Fibroblast of peridontal ligament (primary cell): ENCODE measurements at regions not wholly inside any gene's neighbourhood (a gene's known extent, or its start where the extent isn't known, plus 50 kb on each side); places are given as distances from the start of the nearest gene placed in this dataset.

Experiments used
- DNase-seq: peaks from one replicate; pipeline ENCODE4 v3.0.0-alpha.2; 2010; ENCODE audit errors: extremely low read depth

DNA sequence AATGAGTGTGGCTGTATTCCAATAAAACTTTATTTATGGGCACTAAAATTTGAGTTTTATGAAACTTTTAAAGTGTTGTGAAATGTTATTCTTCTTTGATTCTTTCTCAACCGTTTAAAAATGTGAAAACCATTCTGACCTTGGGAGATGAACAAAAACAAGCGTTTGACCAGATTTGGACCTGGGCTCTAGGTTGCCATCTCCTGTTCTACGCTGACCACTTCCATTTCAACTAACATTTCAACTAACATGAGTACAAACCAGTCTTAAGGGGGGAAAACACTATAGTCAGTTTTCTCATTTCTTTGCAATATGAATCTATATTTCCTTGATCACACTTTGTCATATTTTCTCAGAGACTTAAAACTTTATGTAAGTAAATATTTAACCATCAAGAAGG is 118.4 kb upstream of the IRX5 start:
- peak; percentile 42 for DNase-seq

- DNase-seq, result no peak
Measured at GRCh38 chr16:54808890-54809289, 121.8 kb upstream of the IRX5 start.

- no peak for DNase-seq
Measured at GRCh38 chr16:54806881-54807360, 123.7 kb upstream of the IRX5 start.

DNA sequence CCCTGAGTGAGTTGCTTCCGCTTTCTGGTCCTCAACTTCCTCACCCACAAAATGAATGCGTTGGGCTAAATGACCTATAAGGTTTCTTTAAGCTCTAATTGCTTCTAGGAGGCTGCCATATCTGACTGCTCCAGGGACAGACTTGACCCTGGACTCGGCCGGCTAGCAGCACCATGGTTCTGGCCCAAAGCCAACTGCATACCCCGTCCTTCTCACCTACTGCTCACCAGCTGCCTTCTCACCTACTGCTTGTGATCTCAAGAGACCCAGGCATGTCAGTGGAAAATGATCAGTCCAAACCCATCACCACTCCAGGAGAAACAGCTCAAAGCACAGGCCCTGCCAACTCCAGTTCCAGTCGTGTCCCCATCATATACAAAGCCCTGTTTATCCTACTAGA is 124.3 kb upstream of the IRX5 start:
- no peak for DNase-seq

GRCh38 chr16:54805648-54806047 is 125.0 kb upstream of the IRX5 start:
- DNase-seq, result no peak

DNA sequence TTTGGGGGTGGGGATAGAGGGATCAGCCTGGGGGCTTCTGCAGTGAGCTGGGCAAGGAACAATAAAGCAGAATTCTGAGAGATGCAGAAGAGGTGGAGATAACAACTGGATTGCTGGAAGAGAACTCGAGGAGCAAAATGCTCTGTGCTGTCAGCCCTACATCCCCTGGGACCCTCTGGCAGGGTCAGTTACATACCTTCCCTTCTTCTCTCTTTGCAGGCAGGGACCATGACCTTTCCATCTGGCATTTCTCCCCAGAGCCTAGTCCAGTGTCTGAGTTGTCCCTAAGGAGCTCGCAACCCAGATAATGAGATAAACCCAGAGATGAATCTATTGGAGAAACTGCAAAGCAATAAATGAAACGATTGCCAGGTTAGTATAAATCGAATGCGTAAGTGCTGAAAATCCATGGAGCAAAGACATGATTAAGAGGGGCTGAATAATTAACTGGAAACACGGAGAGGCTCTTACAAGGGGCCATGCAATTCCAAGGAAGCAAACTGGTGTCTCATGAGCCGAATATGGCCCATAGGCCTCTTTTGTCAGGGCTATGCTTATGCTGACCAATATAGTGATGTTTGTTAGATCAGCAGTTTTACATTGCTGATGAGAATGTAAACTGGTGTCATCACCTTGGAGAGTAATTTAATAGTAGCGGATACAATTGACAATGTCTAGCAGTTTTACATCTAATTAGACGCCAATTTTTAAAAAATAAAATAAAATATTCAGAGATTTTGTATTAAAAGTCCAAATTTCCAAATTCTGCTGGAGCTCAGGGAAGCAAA is 129.4 kb upstream of the IRX5 start:
- no peak for DNase-seq

DNA sequence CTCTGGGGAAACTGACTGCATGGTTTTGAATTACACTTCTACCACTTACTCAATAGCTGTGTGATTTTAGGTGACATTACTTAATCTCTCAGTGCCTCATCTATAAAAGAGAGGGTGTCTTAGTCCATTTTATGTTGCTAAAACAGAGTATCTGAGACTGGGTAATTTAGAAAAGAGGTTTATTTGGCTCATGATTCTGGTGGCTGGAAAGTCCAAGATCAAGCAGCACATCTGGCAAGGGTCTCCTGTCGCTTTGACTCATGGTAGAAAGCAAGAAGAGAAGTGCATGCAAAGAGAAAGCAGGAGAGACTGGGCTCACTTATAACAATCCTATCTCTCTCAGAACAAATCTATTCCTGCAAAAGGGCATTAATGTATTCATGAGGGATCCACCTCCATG is 132.4 kb upstream of the IRX5 start:
- no peak for DNase-seq

DNA sequence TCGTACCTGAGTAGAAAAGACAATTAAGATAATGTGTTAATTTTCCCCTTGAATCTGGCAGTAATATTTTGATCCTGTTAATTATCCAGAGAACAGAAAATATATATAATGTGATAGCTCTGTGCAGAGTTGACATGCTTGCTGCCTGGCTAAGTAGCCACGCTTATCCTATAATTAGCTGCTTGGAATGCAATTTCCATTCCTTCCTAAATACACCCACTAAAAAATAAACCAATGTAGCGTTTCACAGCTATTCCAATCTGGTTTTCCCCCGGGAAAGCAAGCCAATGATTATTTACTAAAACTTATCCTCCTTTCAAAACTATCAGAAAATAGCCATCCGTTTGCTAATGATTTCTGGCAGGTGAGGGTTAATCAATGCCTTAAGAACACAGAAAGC is 134.5 kb upstream of the IRX5 start:
- no peak for DNase-seq

DNA sequence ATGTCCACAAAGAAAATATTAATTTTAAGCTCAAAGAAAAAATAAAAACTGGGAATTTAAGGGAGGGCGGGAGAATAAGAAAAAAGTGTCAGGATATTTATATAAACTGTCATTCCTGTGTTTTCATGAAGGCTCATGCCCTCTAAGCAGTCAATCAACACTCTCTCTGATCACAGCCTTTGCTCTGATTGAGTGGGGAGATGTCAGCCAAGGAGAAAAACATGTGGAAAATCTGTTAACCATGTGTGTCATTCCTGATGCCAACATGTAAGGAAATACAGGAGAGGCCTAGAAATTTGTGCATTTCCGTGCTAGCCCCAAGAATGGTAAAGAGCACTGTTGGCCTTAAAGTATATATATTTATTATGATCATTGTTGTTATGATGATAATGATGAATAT is 137.9 kb upstream of the IRX5 start:
- no peak for DNase-seq

- no peak for DNase-seq
Measured at GRCh38 chr16:54787045-54787444, 143.6 kb upstream of the IRX5 start.

DNA sequence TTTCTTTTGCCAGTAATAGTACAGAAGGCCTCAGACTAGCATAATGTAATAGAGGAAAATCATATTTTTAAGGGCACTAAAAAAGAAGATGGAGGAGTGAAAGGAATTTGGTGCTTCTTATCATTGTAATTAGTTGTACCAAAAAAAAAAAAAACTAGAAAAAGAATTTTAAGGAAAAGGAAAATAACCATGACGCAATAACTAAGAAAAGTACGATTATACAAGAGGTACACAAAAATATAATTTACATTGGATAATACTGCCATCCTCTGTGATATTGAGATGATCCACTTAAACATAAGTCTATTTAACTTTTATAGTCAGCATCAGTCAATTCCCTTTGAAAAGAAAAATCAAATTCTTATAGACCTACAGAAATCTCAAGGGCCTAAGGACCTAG is 146.7 kb upstream of the IRX5 start:
- no peak for DNase-seq

DNA sequence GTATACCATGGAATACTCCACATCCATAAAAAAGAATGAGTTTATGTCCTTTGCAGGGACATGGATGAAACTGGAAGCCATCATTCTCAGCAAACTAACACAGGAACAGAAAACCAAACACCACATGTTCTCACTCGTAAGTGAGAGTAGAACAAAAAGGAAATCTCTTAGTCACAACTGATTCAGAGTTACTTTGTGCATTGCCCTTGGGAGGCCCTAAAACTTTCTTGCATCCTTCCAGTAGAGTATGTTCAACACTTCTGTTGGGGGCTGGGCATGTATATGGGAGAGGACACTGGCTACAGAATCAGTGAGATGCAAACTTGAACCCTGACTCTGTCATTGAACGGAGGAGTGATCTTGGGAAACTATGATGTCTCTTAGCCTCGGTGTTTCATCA is 147.4 kb upstream of the IRX5 start:
- no peak for DNase-seq

DNA sequence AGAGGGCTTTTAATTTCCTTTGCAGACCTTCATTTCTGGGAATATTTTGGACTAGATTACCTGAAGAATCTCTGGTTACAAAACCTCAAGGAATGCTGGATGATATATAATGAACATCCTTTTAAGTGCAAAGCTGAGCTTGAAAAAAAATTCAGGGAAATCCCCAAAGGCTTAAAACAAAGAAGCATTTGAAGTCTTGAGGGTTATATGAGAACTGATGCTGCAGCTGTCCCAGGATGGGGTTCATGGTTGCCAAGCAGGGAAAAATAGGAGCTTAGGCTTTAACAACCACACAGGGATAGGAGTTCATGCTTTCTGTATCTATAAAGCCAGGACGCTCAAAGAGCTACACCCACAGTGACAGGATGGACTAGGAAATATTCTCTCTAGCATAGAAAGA is 150.4 kb upstream of the IRX5 start:
- DNase-seq, result no peak

- no peak for DNase-seq
Measured at GRCh38 chr16:54779549-54779948, 151.1 kb upstream of the IRX5 start.

DNA sequence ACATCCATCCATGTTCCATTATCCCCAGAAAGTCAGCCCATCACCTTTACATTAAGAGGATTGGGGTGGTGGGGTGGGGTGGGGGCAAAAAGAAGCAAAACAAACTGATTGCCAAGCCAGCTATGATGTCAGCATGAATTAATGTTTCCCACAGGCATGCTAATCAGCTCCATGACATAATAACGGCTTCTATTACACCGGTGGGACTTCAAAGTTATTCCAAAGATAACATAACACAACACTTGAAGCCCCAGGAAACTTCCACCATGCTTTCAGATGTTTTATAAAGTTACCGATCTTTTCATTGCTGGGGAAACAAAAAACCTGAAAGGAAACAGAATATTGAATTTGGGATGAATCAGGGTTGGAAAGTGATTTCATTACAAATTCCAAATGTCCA is 155.9 kb upstream of the IRX5 start:
- peak; percentile 7 for DNase-seq

- no peak for DNase-seq
Measured at GRCh38 chr16:54772400-54772799, 158.3 kb upstream of the IRX5 start.

DNA sequence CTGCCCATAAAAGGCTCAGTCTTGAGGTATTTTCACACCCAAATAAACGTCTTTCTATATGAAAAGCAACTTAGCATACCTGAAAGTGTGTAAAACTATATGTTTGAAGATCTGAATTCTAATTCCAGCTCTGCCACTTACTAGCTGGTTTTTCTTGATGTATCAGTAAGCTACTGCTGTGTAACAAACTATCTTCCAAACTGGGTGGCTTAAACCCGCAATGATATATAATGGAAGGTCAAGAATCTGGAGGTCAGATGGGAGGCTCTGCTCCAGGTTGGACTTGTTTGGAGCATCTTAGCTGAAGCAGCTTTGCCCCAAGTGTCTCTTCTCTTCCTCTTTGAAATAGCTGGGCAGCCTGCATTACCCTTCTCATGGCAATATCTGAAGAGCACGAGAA is 164.3 kb upstream of the IRX5 start:
- no peak for DNase-seq

DNA sequence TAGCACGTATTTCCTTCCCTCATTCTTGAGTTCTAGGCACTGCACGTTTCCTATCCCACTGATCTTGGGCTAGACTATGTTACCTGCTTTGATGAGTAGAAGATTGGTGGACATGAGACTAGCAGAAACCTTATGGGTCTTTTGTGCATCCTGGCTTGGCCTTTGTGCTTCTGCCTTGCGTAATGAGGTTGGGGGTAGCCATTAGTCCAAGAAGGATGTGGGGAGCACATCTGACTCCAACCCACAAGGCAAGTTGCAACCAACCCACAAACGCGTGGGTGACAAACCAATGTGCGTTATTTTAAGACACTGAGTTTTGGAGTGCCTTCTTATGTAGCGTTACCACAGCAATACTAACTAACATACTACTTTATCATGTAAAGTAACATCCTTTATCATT is 180.4 kb upstream of the IRX5 start:
- DNase-seq, result no peak

DNA sequence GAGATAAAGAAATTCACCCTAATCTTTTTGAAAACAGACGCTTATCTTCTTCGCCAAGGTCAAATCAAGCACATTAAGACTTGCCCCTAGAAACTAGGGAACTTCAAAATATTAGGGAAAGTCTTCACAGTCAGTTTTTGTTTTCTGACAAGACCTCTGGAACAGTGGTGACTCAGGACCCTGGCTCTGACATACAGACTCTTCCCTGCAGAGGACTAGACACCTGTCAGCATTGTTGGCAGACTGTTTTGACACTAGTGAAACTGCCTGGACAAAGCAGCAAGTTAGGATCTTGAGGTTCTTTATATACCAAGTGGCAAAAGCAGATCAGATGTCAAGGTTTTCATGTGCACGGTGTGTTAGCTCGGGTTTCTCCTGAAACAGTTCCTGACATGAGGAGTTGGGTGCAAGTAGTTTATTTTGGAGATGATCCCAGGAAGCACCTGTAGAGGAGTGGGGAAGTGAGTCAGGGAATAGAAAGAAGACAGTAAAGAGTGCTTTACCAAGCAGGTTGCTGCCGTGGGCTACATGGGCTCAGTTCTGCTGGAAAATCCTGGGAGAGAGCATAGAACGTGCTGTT is 182.0 kb upstream of the IRX5 start:
- DNase-seq, result no peak

GRCh38 chr16:54746596-54746995 is 184.1 kb upstream of the IRX5 start:
- no peak for DNase-seq

- no peak for DNase-seq
Measured at GRCh38 chr16:54744998-54745397, 185.7 kb upstream of the IRX5 start.

DNA sequence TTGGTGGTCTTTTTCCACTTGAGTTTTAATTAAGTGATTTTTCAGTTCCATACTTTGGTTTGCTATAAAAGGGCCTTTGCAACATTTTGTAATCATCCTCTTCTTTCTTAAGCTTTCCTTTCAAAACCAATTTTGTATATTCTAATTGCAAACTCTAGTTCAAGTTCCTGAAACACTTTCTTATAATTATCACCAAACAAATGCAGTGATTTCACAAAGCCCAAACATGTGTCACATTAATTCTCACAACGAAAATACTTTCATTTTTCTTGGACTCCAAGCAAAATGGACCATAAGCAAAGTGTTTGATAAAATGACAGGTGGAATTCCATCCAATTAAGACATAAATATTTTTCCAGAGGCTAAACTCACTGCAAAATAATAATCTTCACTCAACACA is 188.2 kb upstream of the IRX5 start:
- DNase-seq, result no peak

GRCh38 chr16:54739381-54739780 is 191.3 kb upstream of the IRX5 start:
- DNase-seq, result no peak

- no peak for DNase-seq
Measured at GRCh38 chr16:54734156-54734555, 196.5 kb upstream of the IRX5 start.
